K562 (cell line): ENCODE measurements at regions not wholly inside any gene's neighbourhood (a gene's known extent, or its start where the extent isn't known, plus 50 kb on each side); places are given as distances from the start of the nearest gene placed in this dataset.

Experiments
- CAMTA2 ChIP-seq: fragments of 250-450 bp; sonication (Bioruptor Pico); conservative IDR thresholded peaks from 2 replicates; pipeline ENCODE4 v1.5.1; 2022
- CSDE1 ChIP-seq, 2 experiments: fragments of 450-650 bp; IDR thresholded peaks; 2 replicates each; pipeline ENCODE4 v1.6.1; 2016; ENCODE audit warnings: mild to moderate bottlenecking in 1 of 2
- HINFP ChIP-seq: fragments of 450-650 bp; conservative IDR thresholded peaks from 2 replicates; pipeline ENCODE4 v1.6.1; 2016; ENCODE audit warnings: missing genetic modification characterization, low read depth, mild to moderate bottlenecking, control low read depth, missing compliant biosample characterization
- HMG20B ChIP-seq: fragments of 250-450 bp; sonication (Bioruptor Pico); IDR thresholded peaks from 2 replicates; pipeline ENCODE4 v1.5.0; 2021; ENCODE audit warnings: mild to moderate bottlenecking
- HOMEZ ChIP-seq: fragments of 250-450 bp; sonication (Bioruptor Pico); IDR thresholded peaks from 2 replicates; pipeline ENCODE4 v1.4.0; 2020; ENCODE audit warnings: mild to moderate bottlenecking, moderate library complexity
- MBD2 ChIP-seq: sonication (generic); IDR thresholded peaks from 2 replicates; pipeline ENCODE4 v1.6.1; 2016; ENCODE audit warnings: low read depth, borderline replicate concordance
- SIX5 ChIP-seq, 2 experiments: IDR thresholded peaks; 2 replicates each; pipeline ENCODE4 v1.6.1; 2011; ENCODE audit warnings: low read length in 2 of 2, borderline replicate concordance in 1 of 2, low read depth in 1 of 2, mild to moderate bottlenecking in 1 of 2, moderate library complexity in 1 of 2; ENCODE audit not compliant: insufficient read depth in 1 of 2
- YY1 ChIP-seq, 3 experiments: IDR thresholded peaks; 2 replicates each; pipeline ENCODE4 v1.6.1; 2011; ENCODE audit warnings: low read length in 2 of 3, mild to moderate bottlenecking in 2 of 3, moderate library complexity in 2 of 3, borderline replicate concordance in 1 of 3, control low read depth in 1 of 3, low read depth in 1 of 3; ENCODE audit not compliant: insufficient read depth in 3 of 3, insufficient replicate concordance in 2 of 3, control insufficient read depth in 1 of 3, insufficient read length in 1 of 3; ENCODE audit errors: extremely low read depth in 1 of 3
- ZFP30 ChIP-seq: fragments of 250-450 bp; sonication (Bioruptor Pico); IDR thresholded peaks from 2 replicates; pipeline ENCODE4 v1.8.0; 2022; ENCODE audit warnings: moderate library complexity, mild to moderate bottlenecking, inconsistent platforms, borderline replicate concordance
- ZFPM2 ChIP-seq: fragments of 250-450 bp; sonication (Bioruptor Pico); IDR thresholded peaks from 2 replicates; pipeline ENCODE4 v1.5.1; 2022; ENCODE audit warnings: mild to moderate bottlenecking
- ZNF318 ChIP-seq, 2 experiments: fragments of 450-650 bp; IDR thresholded peaks; 2 replicates each; pipeline ENCODE4 v1.6.1; 2016; ENCODE audit warnings: mild to moderate bottlenecking in 2 of 2, borderline replicate concordance in 1 of 2, low read depth in 1 of 2, moderate library complexity in 1 of 2
- ZNF512 ChIP-seq: IDR thresholded peaks from 2 replicates; pipeline ENCODE4 v1.6.1; 2016; ENCODE audit warnings: missing genetic modification characterization, missing compliant biosample characterization
- ZNF79 ChIP-seq: fragments of 250-450 bp; sonication (Bioruptor Pico); IDR thresholded peaks from 2 replicates; pipeline ENCODE4 v1.4.0; 2020; ENCODE audit warnings: low read depth, mild to moderate bottlenecking, moderate library complexity

GRCh38 chr6:63496361-63496804 is 75.9 kb upstream of the LOC128125822 start (continued):
- TF ChIP-seq ZNF512 (tag) (no peak), ZFP30 (CRISPR knock-in tag) (no peak), YY1 (IDR thresholded peaks at IDR 0.05; ENCODE audit: borderline replicate concordance in 1 of 3, control insufficient read depth in 1 of 3, extremely low read depth in 1 of 3, insufficient read depth in 3 of 3, insufficient read length in 1 of 3, insufficient replicate concordance in 2 of 3, low read depth in 1 of 3, low read length in 2 of 3) (no peak), HINFP (tag) (no peak), MBD2 (no peak), CSDE1 (IDR thresholded peaks at IDR 0.05) (no peak), HMG20B (CRISPR knock-in tag) (no peak), CAMTA2 (CRISPR knock-in tag) (no peak), ZNF79 (CRISPR knock-in tag) (no peak), ZFPM2 (no peak), ZNF318 (IDR thresholded peaks at IDR 0.05; ENCODE audit: borderline replicate concordance in 1 of 2, low read depth in 1 of 2) (no peak), SIX5 (IDR thresholded peaks at IDR 0.05; ENCODE audit: borderline replicate concordance in 1 of 2, insufficient read depth in 1 of 2, low read depth in 1 of 2, low read length in 2 of 2) (no peak), HOMEZ (CRISPR knock-in tag) (no peak)
